ENCODE measurements at regions not wholly inside any gene's neighbourhood (a gene's known extent, or its start where the extent isn't known, plus 50 kb on each side); places are given as distances from the start of the nearest gene placed in this dataset.
"Not testable (repeated sequence)": the region's sequence is repeated elsewhere in the genome, so short reads cannot be mapped to it uniquely, and the experiment has no call there.

- Mint-ChIP-seq H3K27me3 (no peaks in the 10 kb centered on the region), H3K9me3 (no peaks in the 10 kb centered on the region)
These were observed 157.7 kb downstream of the RNASET2 start for GRCh38 chr6:166798652-166799051.

GRCh38 chr6:166796610-166797009 is 159.7 kb downstream of the RNASET2 start:
- Mint-ChIP-seq H3K9me3 (peaks cover 0 to 5% of the 10 kb centered on the region in 2 donors), H3K4me1 (no peaks in the 10 kb centered on the region), H3K4me3 (no peak overlapping the region), H3K27ac (no peak overlapping the region), H3K27me3 (no peaks in the 10 kb centered on the region)
- DNase-seq (no peak), ATAC-seq (no peak)

More at GRCh38 chr6:166798652-166799051, 157.7 kb downstream of the RNASET2 start:
- no peak for DNase-seq
- Mint-ChIP-seq H3K4me1 (no peaks in the 10 kb centered on the region), H3K4me3 (no peak overlapping the region), H3K27ac (no peak overlapping the region)
- ATAC-seq, result no peak

DNA sequence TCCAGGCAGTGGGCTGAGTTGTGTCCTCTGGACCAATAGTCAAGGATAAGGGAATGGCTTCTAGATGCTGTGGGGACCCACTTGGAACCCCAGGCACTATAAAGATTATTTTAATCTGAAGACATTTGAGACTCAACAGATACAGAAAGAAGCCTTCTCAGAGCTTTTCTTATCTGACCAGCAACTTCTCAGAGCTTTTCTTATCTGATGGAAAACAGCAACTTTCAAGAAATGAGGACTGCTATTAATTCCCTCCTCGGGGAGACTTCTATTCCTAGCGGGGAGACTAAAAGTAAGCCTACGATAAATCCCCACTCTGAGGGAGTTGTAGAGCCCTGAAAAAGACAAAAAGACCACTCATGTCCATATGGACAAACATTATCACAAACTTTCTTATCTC is 160.5 kb downstream of the RNASET2 start:
- Mint-ChIP-seq H3K4me3 (no peak overlapping the region), H3K27me3 (no peaks in the 10 kb centered on the region), H3K27ac (no peak overlapping the region), H3K9me3 (peaks cover 0 to 6% of the 10 kb centered on the region in 2 donors), H3K4me1 (no peaks in the 10 kb centered on the region)
- DNase-seq (no peak), ATAC-seq (no peak)

DNA sequence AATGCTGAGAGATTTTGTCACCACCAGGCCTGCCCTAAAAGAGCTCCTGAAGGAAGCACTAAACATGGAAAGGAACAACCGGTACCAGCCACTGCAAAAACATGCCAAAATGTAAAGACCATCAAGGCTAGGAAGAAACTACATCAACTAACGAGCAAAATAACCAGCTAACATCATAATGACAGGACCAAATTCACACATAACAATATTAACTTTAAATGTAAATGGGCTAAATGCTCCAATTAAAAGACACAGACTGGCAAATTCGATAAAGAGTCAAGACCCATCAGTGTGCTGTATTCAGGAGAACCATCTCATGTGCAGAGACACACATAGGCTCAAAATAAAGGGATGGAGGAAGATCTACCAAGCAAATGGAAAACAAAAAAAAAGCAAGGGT is 163.8 kb upstream of the RPS6KA2 start:
- not testable (repeated sequence) for H3K27me3 Mint-ChIP-seq, H3K9me3 Mint-ChIP-seq, DNase-seq, H3K4me1 Mint-ChIP-seq, ATAC-seq, H3K27ac Mint-ChIP-seq, H3K4me3 Mint-ChIP-seq

DNA sequence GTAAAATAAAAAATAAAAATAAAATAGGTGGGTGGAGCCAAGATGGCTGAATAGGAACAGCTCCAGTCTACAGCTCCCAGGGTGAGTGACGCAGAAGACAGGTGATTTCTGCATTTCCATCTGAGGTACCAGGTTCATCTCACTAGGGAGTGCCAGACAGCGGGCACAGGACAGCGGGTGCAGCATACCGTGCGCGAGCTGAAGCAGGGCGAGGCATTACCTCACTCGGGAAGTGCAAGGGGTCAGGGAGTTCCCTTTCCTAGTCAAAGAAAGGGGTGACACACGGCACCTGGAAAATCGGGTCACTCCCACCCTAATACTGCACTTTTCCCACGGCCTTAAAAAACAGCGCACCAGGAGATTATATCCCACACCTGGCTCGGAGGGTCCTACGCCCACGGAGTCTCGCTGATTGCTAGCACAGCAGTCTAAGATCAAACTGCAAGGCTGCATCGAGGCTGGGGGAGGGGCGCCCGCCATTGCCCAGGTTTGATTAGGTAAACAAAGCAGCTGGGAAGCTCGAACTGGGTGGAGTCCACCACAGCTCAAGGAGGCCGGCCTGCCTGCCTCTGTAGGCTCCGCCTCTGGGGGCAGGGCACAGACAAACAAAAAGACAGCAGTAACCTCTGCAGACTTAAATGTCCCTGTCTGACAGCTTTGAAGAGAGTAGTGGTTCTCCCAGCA is 161.9 kb upstream of the RPS6KA2 start:
- ATAC-seq, H3K4me3 Mint-ChIP-seq, H3K27me3 Mint-ChIP-seq, H3K27ac Mint-ChIP-seq, H3K4me1 Mint-ChIP-seq, DNase-seq, H3K9me3 Mint-ChIP-seq: not testable (repeated sequence)

DNA sequence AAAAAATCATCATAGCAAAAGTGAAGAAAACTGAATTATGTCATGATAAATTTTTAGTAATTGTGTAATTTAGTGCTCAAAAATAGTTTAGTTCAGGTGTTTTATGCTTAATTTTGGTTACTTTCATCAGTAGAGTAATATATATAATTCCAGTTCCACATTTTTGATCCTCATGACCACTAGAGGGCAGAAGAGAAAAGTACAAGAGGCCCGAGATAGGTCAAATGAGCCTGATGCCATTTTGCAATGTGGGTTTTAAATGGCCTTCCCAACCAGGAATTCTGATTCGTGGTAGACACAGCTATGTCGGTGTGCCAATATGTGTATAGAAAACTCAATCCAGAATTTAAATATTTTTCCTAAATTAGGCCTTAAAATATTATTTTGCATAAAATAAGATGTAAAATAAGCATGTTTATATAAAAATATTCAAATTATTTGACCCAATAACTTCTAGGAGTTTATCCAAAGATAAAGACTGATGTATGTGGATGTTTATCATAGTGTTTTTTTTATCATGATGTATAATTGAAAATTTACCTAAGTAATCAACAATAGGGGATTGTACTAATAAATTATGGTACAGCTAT is 159.7 kb upstream of the RPS6KA2 start:
- H3K9me3 Mint-ChIP-seq, result peaks cover 0 to 3% of the 10 kb centered on the region in 2 donors
- H3K27me3 Mint-ChIP-seq, result no peaks in the 10 kb centered on the region
- peak in 1 of 2 donors; percentile 12 for DNase-seq
- no peak for ATAC-seq
- H3K4me1 Mint-ChIP-seq, result no peaks in the 10 kb centered on the region
- H3K27ac Mint-ChIP-seq, result no peak overlapping the region
- no peak overlapping the region for H3K4me3 Mint-ChIP-seq

GRCh38 chr6:166785131-166785530 is 158.1 kb upstream of the RPS6KA2 start:
- no peak overlapping the region for H3K27ac Mint-ChIP-seq
- no peak overlapping the region for H3K4me3 Mint-ChIP-seq
- H3K27me3 Mint-ChIP-seq, result no peaks in the 10 kb centered on the region
- DNase-seq (no peak), ATAC-seq (no peak)
- no peaks in the 10 kb centered on the region for H3K9me3 Mint-ChIP-seq
- no peaks in the 10 kb centered on the region for H3K4me1 Mint-ChIP-seq

DNA sequence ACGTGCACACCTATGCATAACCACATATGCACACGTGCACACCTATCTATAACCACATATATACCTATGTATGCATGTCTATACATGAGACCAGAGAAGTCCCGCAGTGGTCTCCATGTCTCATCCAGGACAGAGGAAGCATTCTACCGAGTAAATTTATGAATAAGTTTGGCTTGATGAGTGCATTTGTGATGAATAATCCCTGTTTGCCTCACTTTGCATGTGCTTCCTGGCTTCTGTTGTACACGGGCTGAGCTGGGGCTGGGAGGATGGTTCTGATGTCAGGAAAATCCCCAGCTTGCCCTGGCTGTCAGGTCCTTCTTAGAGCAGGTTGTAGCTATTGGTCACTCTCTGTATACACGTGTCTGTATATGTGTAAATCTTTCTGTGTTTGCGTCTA is 157.6 kb upstream of the RPS6KA2 start:
- no peak overlapping the region for H3K4me3 Mint-ChIP-seq
- no peaks in the 10 kb centered on the region for H3K4me1 Mint-ChIP-seq
- no peak overlapping the region for H3K27ac Mint-ChIP-seq
- DNase-seq (no peak), ATAC-seq (no peak)
- H3K27me3 Mint-ChIP-seq, result no peaks in the 10 kb centered on the region
- H3K9me3 Mint-ChIP-seq, result no peaks in the 10 kb centered on the region

GRCh38 chr6:166782520-166782919 is 155.5 kb upstream of the RPS6KA2 start:
- no peaks in the 10 kb centered on the region for H3K9me3 Mint-ChIP-seq
- no peak overlapping the region for H3K4me3 Mint-ChIP-seq
- ATAC-seq, result no peak
- H3K27ac Mint-ChIP-seq, result no peak overlapping the region
- no peaks in the 10 kb centered on the region for H3K4me1 Mint-ChIP-seq
- H3K27me3 Mint-ChIP-seq, result no peaks in the 10 kb centered on the region
- no peak for DNase-seq

DNA sequence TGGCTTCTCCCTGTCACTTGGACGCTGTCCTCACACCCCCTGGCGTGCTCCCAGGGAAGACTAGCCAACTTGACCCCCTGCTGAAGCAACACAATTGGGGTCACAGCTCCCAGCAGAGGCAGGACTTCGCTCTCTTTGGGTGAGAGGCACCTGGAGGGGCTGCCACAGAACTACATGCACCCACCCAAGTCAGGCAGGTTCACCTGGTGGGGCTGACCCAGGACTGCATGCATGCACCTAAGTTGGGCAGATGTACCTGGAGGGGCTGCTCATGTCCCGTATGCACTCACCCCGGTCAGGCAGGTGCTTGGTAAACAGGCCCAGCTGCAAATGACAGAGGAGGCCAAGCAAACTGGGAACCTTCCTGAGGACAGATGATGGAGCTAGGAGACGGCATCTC is 154.3 kb upstream of the RPS6KA2 start:
- H3K27ac Mint-ChIP-seq, result no peak overlapping the region

DNA sequence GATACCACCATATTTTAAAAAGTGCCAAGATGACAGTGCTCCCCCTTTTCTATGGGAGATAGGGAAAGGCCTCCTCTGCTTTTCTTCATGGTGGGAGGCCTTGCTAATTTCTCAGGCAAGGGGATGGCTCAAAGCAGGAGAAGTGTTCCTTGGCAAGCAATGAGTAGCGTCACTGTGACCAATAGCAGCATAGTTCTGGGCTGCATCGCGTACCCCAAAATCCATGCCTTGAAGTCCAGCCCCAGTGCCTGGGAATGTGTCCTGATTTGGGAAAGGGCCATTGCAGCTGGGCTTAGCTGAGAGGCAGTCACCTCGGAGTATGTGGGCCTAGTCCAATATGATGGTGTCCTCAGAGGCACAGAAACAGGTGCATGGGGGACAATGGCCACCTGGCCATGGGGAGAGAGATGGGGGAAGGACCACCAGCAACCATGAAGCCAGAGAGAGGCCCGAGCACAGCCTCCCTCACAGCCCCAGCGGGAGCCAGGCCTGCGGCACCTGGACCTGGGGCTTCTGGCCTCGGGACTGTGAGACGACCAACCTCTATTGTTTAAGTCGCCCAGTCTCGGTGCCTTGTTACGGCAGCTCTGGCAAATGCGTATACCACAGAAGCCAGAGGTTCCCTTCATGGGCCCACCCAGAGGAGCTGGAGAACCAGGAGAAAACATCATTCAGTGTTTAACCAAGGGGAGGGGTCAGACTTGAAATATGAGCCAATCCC is 153.1 kb upstream of the RPS6KA2 start:
- Mint-ChIP-seq H3K27ac (no peak overlapping the region), H3K4me3 (no peak overlapping the region), H3K9me3 (no peaks in the 10 kb centered on the region), H3K27me3 (peaks cover 8% of the 10 kb centered on the region), H3K4me1 (peaks cover 12% of the 10 kb centered on the region)
- ATAC-seq (no peak), DNase-seq (no peak)

More for the DNA sequence above, 154.3 kb upstream of the RPS6KA2 start:
- H3K4me1 Mint-ChIP-seq, result peaks cover 6% of the 10 kb centered on the region
- no peak overlapping the region for H3K4me3 Mint-ChIP-seq
- H3K9me3 Mint-ChIP-seq, result no peaks in the 10 kb centered on the region
- ATAC-seq (no peak), DNase-seq (no peak)
- H3K27me3 Mint-ChIP-seq, result no peaks in the 10 kb centered on the region

GRCh38 chr6:166779381-166779780 is 152.3 kb upstream of the RPS6KA2 start:
- ATAC-seq, result no peak
- peaks cover 12% of the 10 kb centered on the region for H3K4me1 Mint-ChIP-seq
- no peak overlapping the region for H3K27ac Mint-ChIP-seq
- peaks cover 8% of the 10 kb centered on the region for H3K27me3 Mint-ChIP-seq
- H3K4me3 Mint-ChIP-seq, result no peak overlapping the region
- no peak for DNase-seq
- H3K9me3 Mint-ChIP-seq, result no peaks in the 10 kb centered on the region

GRCh38 chr6:166778776-166779175 is 151.7 kb upstream of the RPS6KA2 start:
- Mint-ChIP-seq H3K4me3 (no peak overlapping the region), H3K27me3 (peaks cover 8% of the 10 kb centered on the region), H3K27ac (no peak overlapping the region), H3K9me3 (no peaks in the 10 kb centered on the region), H3K4me1 (peaks cover 12% of the 10 kb centered on the region)
- ATAC-seq (no peak), DNase-seq (no peak)

DNA sequence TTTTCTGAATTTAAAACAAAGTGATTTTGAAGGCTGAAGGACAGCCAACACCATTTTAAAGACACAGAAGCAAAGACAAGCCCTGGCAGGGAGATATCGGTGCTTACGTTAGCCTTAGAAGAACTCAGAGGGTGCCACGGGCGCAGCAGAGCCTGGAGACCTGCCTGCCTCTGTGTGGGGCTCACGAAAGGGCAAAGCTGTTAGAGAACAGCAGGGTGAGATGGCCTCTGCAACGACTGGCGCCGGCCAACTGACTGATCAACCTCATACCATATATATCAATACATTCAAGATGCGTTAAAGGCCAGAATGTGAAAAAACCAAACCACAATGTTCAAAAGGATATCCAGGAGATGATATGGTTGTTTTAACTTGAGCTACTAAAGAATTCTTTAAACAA is 151.0 kb upstream of the RPS6KA2 start:
- H3K27ac Mint-ChIP-seq, result no peak overlapping the region
- H3K9me3 Mint-ChIP-seq, result no peaks in the 10 kb centered on the region
- no peak overlapping the region for H3K4me3 Mint-ChIP-seq
- no peak for DNase-seq
- no peak for ATAC-seq
- peaks cover 14% of the 10 kb centered on the region for H3K27me3 Mint-ChIP-seq
- H3K4me1 Mint-ChIP-seq, result peaks cover 12% of the 10 kb centered on the region

GRCh38 chr6:166777096-166777630 is 150.1 kb upstream of the RPS6KA2 start:
- Mint-ChIP-seq H3K4me1 (peaks cover 12% of the 10 kb centered on the region), H3K27me3 (peaks cover 23% of the 10 kb centered on the region), H3K27ac (peak overlapping the region in 1 of 2 donors; percentile 81), H3K4me3 (no peak overlapping the region), H3K9me3 (no peaks in the 10 kb centered on the region)
- no peak for DNase-seq
- no peak for ATAC-seq

- DNase-seq (no peak), ATAC-seq (no peak)
- Mint-ChIP-seq H3K4me1 (peaks cover 12% of the 10 kb centered on the region), H3K27me3 (peaks cover 29% of the 10 kb centered on the region), H3K27ac (no peak overlapping the region), H3K4me3 (no peak overlapping the region), H3K9me3 (no peaks in the 10 kb centered on the region)
These were observed 149.5 kb upstream of the RPS6KA2 start for GRCh38 chr6:166776571-166776970.

All from stimulated activated naive CD8-positive, alpha-beta T cell treated with anti-CD3 and anti-CD28 coated beads, Interleukin-15, amount 100 ng/mL, for 72 hours (primary cell).